HepG2 (cell line): ENCODE measurements at regions not wholly inside any gene's neighbourhood (a gene's known extent, or its start where the extent isn't known, plus 50 kb on each side); places are given as distances from the start of the nearest gene placed in this dataset.

ENCODE experiments used
- ATAC-seq: fragments of 200-7000 bp; cut with Tn5 transposase; 3 replicates; pipeline ENCODE4 v1.9.1; 2020; ENCODE audit warnings: mild to moderate bottlenecking, moderate library complexity
- BruUV-seq: library from RNA; stranded (reverse); fragments of 400-500 nt; replicated peaks from 2 replicates; lab custom pipeline; 2021; lab: Mats Ljungman, UMichigan
- CTCF ChIA-PET: fragments of 300-600 bp; formaldehyde crosslinking; extraction: SDS; loops from one replicate; lab custom pipeline; 2021; ENCODE audit warnings: low total read pairs, inconsistent platforms, low intra/inter-chr PET ratio; lab: Yijun Ruan, JAX
- POLR2A ChIA-PET: fragments of 350-600 bp; sonication (Branson Sonifier 250); formaldehyde crosslinking; loops from one replicate; lab custom pipeline; 2020; ENCODE audit warnings: antibody characterized with exemption, inconsistent platforms; lab: Yijun Ruan, JAX
- DNase-seq: peaks from one replicate; pipeline ENCODE4 v3.0.0-alpha.2; 2015; ENCODE audit warnings: low spot score
- FAIRE-seq: peaks from 3 replicates; lab custom pipeline; 2011; peaks lifted over from hg19 to GRCh38; lab: Jason Lieb, UNC
- H2AFZ ChIP-seq: one replicate; pipeline ENCODE4 v1.6.1; 2011; ENCODE audit warnings: low read length, inconsistent platforms
- H3K27ac ChIP-seq: fragments of 300-600 bp; 3 replicates; pipeline ENCODE4 v1.8.0; 2011; ENCODE audit warnings: mixed run types, mild to moderate bottlenecking, mixed read lengths, low read length, inconsistent platforms; ENCODE audit not compliant: insufficient read depth; ENCODE audit errors: extremely low read length
- H3K27me3 ChIP-seq, 2 experiments: fragments of 200-600 bp in 1 of 2; 2 replicates in 1 of 2; 3 replicates in 1 of 2; pipeline versions ENCODE4 v1.6.0 to v1.8.0; 2011; ENCODE audit warnings: low read length in 2 of 2, mild to moderate bottlenecking in 2 of 2, moderate library complexity in 2 of 2, inconsistent platforms in 1 of 2; ENCODE audit not compliant: insufficient read depth in 2 of 2, control insufficient read depth in 1 of 2
- H3K36me3 ChIP-seq, 2 experiments: fragments of 200-600 bp in 1 of 2; replicated peaks in 1 of 2; 2 replicates in 1 of 2; 3 replicates in 1 of 2; pipeline versions ENCODE4 v1.5.1 to v1.8.0; 2011; ENCODE audit warnings: low read length in 2 of 2, inconsistent platforms in 1 of 2; ENCODE audit not compliant: insufficient read depth in 2 of 2, control insufficient read depth in 1 of 2
- H3K4me1 ChIP-seq: 2 replicates; pipeline ENCODE4 v1.5.1; 2012; ENCODE audit warnings: low read length, inconsistent platforms; ENCODE audit not compliant: insufficient read depth
- H3K4me2 ChIP-seq: 2 replicates; pipeline ENCODE4 v1.6.0; 2011; ENCODE audit warnings: low read depth, low read length, inconsistent platforms
- H3K4me3 ChIP-seq, 3 experiments: fragments of 200-600 bp in 1 of 3; sonication (generic), shearing (Covaris generic) in 1 of 3; replicated peaks in 1 of 3; 2 replicates each; pipeline ENCODE4 v1.5.1; 2011 to 2016; ENCODE audit warnings: low read length in 3 of 3, inconsistent platforms in 2 of 3, low read depth in 2 of 3, mild to moderate bottlenecking in 2 of 3, control low read depth in 1 of 3, mixed read lengths in 1 of 3; ENCODE audit not compliant: insufficient read depth in 1 of 3
- H3K79me2 ChIP-seq: one replicate; pipeline ENCODE4 v1.6.1; 2011; ENCODE audit warnings: low read length, inconsistent platforms; ENCODE audit not compliant: insufficient read depth
- H3K9ac ChIP-seq: 2 replicates; pipeline ENCODE4 v1.6.0; 2011; ENCODE audit warnings: mild to moderate bottlenecking, low read depth, low read length, inconsistent platforms; ENCODE audit not compliant: insufficient read depth
- H3K9me3 ChIP-seq: 2 replicates; pipeline ENCODE4 v1.5.1; 2012; ENCODE audit warnings: mild to moderate bottlenecking, low read length
- H4K20me1 ChIP-seq: 2 replicates; pipeline ENCODE4 v1.6.0; 2011; ENCODE audit warnings: inconsistent platforms, mild to moderate bottlenecking, low read length, moderate library complexity; ENCODE audit not compliant: insufficient read depth
- FLYWCH1 ChIP-seq: sonication (generic); formaldehyde crosslinking; IDR thresholded peaks from 2 replicates; pipeline ENCODE4 v1.8.1; 2023; ENCODE audit warnings: mild to moderate bottlenecking, missing genetic modification reagents
- RORA ChIP-seq: sonication (generic); formaldehyde crosslinking; IDR thresholded peaks from 2 replicates; pipeline ENCODE4 v1.5.0; 2020; ENCODE audit warnings: mild to moderate bottlenecking, missing genetic modification reagents, moderate library complexity
- SATB2 ChIP-seq: sonication (generic); formaldehyde crosslinking; IDR thresholded peaks from 2 replicates; pipeline ENCODE4 v1.5.0; 2020; ENCODE audit warnings: missing genetic modification reagents
- SMAD1 ChIP-seq: sonication (generic); formaldehyde crosslinking; IDR thresholded peaks from 2 replicates; pipeline ENCODE4 v1.4.0; 2020; ENCODE audit warnings: missing genetic modification reagents, low read depth, mild to moderate bottlenecking, borderline replicate concordance
- TOPORS ChIP-seq: sonication (generic); formaldehyde crosslinking; IDR thresholded peaks from 2 replicates; pipeline ENCODE4 v1.8.0; 2023; ENCODE audit warnings: mild to moderate bottlenecking, missing genetic modification reagents
- ZBTB7A ChIP-seq: sonication (generic); formaldehyde crosslinking; IDR thresholded peaks from 2 replicates; pipeline ENCODE4 v1.8.0; 2022; ENCODE audit warnings: mild to moderate bottlenecking, missing genetic modification reagents
- ZBTB8A ChIP-seq: sonication (generic); formaldehyde crosslinking; IDR thresholded peaks from 2 replicates; pipeline ENCODE4 v1.4.0; 2020; ENCODE audit warnings: mild to moderate bottlenecking, low read depth, missing genetic modification reagents, borderline replicate concordance
- ZNF556 ChIP-seq: sonication (generic); formaldehyde crosslinking; IDR thresholded peaks from 2 replicates; pipeline ENCODE4 v1.4.0; 2020; ENCODE audit warnings: mild to moderate bottlenecking, missing genetic modification reagents, borderline replicate concordance
- ZNF839 ChIP-seq: sonication (generic); formaldehyde crosslinking; IDR thresholded peaks from 2 replicates; pipeline ENCODE4 v1.4.0; 2020; ENCODE audit warnings: missing genetic modification reagents, mild to moderate bottlenecking, borderline replicate concordance
- ZSCAN12 ChIP-seq: sonication (generic); formaldehyde crosslinking; IDR thresholded peaks from 2 replicates; pipeline ENCODE4 v1.9.0; 2021; ENCODE audit warnings: mild to moderate bottlenecking, missing genetic modification reagents
- WGBS: methylation state at CpG from one replicate; pipeline ENCODE4 v1.1.6; 2017; ENCODE audit warnings: low lambda C conversion rate; 5-methylcytosine and 5-hydroxymethylcytosine counted together
- in situ Hi-C: cut with HindIII; loops from 2 replicates; pipeline ENCODE4 v1.10.0; 2017; ENCODE audit warnings: low pct_unique_long_range_greater_than_20kb; ENCODE audit not compliant: extremely low pct_ligation_motif_present
- intact Hi-C: fragments of 100-400 bp; cut with micrococcal nuclease; formaldehyde crosslinking; loops from one replicate; pipeline ENCODE4 v1.10.0; 2022; ENCODE audit not compliant: unreplicated experiment
- TF ChIP-seq, protein P1 (sequence below): sonication (generic); formaldehyde crosslinking; IDR thresholded peaks from 2 replicates; pipeline ENCODE4 v1.5.0; 2020; ENCODE audit warnings: missing genetic modification reagents, mild to moderate bottlenecking, borderline replicate concordance
- TF ChIP-seq, protein P2 (sequence below), 2 experiments: fragments of 450-650 bp in 1 of 2; sonication (generic) in 1 of 2; formaldehyde crosslinking; IDR thresholded peaks; 2 replicates each; pipeline versions ENCODE4 v1.5.0 to v1.8.0; 2020 to 2022; ENCODE audit warnings: mild to moderate bottlenecking in 1 of 2, missing genetic modification reagents in 1 of 2

DNA sequence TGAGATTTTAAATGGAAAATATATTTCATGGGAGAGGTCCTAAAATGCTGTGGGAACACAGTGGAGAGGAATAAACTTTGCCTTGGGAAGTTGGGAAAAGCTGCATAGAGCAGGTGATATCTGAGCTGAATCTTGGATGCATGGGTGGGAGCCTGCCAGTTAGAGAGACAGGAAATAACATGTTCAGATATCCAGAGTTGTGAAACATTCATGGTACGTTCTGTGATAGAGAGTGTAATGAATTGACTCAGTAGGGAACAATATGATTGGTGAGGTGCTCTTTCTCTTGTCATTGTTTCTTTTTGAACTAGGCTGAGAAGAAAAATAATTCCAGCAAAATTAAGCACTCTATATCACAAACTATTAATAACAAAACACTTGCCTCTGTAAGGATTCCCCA lies 72.8 kb downstream of the RPS12 start:
- no peak overlapping the region for H3K9ac ChIP-seq
- no peak overlapping the region for H3K27ac ChIP-seq
- no peaks in the 10 kb centered on the region for H3K4me1 ChIP-seq
- H3K4me2 ChIP-seq, result no peak overlapping the region
- DNase-seq, result no peak
- intact Hi-C loops, result no loop called here
- H3K9me3 ChIP-seq, result no peaks in the 10 kb centered on the region
- in situ Hi-C loops, result no loop called here
- H3K27me3 ChIP-seq, result no peaks in the 10 kb centered on the region
- POLR2A ChIA-PET, result no interaction called here
- no peak overlapping the region for H3K4me3 ChIP-seq
- no peak for TF ChIP-seq FLYWCH1 (CRISPR knock-in tag)
- no peak for TF ChIP-seq SATB2 (CRISPR knock-in tag)
- no peak for FAIRE-seq
- CTCF ChIA-PET, result no interaction called here
- WGBS, result 0% methylated on average over 1 of the region's 1 CpG
- H4K20me1 ChIP-seq, result no peaks in the 10 kb centered on the region
- no peak overlapping the region for H2AFZ ChIP-seq
- no TSS peak for BruUV-seq
- no peak for ATAC-seq
- H3K79me2 ChIP-seq, result no peaks in the 10 kb centered on the region
- H3K36me3 ChIP-seq, result no peaks in the 10 kb centered on the region

DNA sequence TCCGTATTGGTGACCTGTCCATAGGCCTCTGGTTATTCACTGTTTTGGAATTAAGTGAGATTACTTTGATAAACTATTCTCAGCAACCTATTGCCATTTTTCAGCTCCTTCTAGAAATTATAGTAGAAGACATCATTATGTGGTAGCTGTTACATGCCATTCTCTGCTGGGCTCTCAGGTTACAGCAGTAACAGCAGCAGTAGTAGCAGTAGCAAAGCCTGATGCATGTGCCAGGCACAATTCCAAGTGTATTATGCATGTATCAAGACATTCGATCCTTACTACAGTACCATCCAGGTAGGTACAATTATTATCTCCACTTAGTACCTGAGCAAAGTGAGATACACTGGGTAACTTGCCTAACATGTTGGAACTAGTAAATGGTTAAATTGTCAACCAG lies 74.3 kb downstream of the RPS12 start:
- 0% methylated on average over 2 of the region's 2 CpGs for WGBS
- no peaks in the 10 kb centered on the region for H3K79me2 ChIP-seq
- no peak for TF ChIP-seq SMAD1 (CRISPR knock-in tag)
- TF ChIP-seq, protein P1, sequence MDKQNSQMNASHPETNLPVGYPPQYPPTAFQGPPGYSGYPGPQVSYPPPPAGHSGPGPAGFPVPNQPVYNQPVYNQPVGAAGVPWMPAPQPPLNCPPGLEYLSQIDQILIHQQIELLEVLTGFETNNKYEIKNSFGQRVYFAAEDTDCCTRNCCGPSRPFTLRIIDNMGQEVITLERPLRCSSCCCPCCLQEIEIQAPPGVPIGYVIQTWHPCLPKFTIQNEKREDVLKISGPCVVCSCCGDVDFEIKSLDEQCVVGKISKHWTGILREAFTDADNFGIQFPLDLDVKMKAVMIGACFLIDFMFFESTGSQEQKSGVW, result no peak
- TF ChIP-seq RORA (CRISPR knock-in tag), result no peak
- TF ChIP-seq TOPORS, result no peak
- no peak for TF ChIP-seq ZSCAN12 (CRISPR knock-in tag)
- TF ChIP-seq ZNF839, result no peak
- TF ChIP-seq ZBTB7A (CRISPR knock-in tag), result no peak
- TF ChIP-seq ZBTB8A (CRISPR knock-in tag), result no peak
- TF ChIP-seq, protein P2, sequence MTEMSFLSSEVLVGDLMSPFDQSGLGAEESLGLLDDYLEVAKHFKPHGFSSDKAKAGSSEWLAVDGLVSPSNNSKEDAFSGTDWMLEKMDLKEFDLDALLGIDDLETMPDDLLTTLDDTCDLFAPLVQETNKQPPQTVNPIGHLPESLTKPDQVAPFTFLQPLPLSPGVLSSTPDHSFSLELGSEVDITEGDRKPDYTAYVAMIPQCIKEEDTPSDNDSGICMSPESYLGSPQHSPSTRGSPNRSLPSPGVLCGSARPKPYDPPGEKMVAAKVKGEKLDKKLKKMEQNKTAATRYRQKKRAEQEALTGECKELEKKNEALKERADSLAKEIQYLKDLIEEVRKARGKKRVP (CRISPR knock-in tag; IDR thresholded peaks at IDR 0.05), result no peak
- no peak for TF ChIP-seq ZNF556 (CRISPR knock-in tag)

More for the DNA sequence above, 74.3 kb downstream of the RPS12 start:
- CTCF ChIA-PET, result no interaction called here
- Histone ChIP-seq H3K4me2 (no peak overlapping the region), H3K9me3 (no peaks in the 10 kb centered on the region), H3K4me3 (no peak overlapping the region), H3K9ac (no peak overlapping the region), H4K20me1 (no peaks in the 10 kb centered on the region), H3K27ac (no peak overlapping the region), H3K27me3 (no peaks in the 10 kb centered on the region), H3K36me3 (no peaks in the 10 kb centered on the region), H3K4me1 (no peaks in the 10 kb centered on the region), H2AFZ (no peak overlapping the region)
- no peak for ATAC-seq
- intact Hi-C loops (no loop called here), in situ Hi-C loops (no loop called here)
- no peak for DNase-seq
- POLR2A ChIA-PET, result no interaction called here
- no peak for FAIRE-seq
- no TSS peak for BruUV-seq
